Type B pancreatic cell (in vitro differentiated cells): ENCODE measurements at regions not wholly inside any gene's neighbourhood (a gene's known extent, or its start where the extent isn't known, plus 50 kb on each side); places are given as distances from the start of the nearest gene placed in this dataset.

Source experiments
- DNase-seq: peaks from one replicate; pipeline ENCODE4 v3.0.0; 2021; ENCODE audit warnings: mixed read lengths; ENCODE audit not compliant: unreplicated experiment; ENCODE audit errors: extremely low spot score
- H3K27ac Mint-ChIP-seq: 2 replicates; pipeline ENCODE4 v1.8.0; 2021; ENCODE audit warnings: mild to moderate bottlenecking, mixed read lengths
- H3K27me3 Mint-ChIP-seq: 2 replicates; pipeline ENCODE4 v1.8.0; 2021; ENCODE audit warnings: mixed read lengths
- H3K36me3 Mint-ChIP-seq: 2 replicates; pipeline ENCODE4 v1.8.0; 2021; ENCODE audit warnings: mixed read lengths
- H3K4me1 Mint-ChIP-seq: one replicate; pipeline ENCODE4 v1.8.0; 2021; ENCODE audit warnings: mixed read lengths; ENCODE audit not compliant: unreplicated experiment
- H3K4me3 Mint-ChIP-seq: 2 replicates; pipeline ENCODE4 v1.8.0; 2021; ENCODE audit warnings: mild to moderate bottlenecking, mixed read lengths
- H3K9me3 Mint-ChIP-seq: 2 replicates; pipeline ENCODE4 v1.8.0; 2021; ENCODE audit warnings: mixed read lengths
- CTCF ChIP-seq: fragments of 200-600 bp; sonication (generic); conservative IDR thresholded peaks from 2 replicates; pipeline ENCODE4 v1.5.0; 2021; ENCODE audit warnings: antibody characterized with exemption, mild to moderate bottlenecking

- H3K27me3 Mint-ChIP-seq = no peaks in the 10 kb centered on the region
- no peaks in the 10 kb centered on the region for H3K36me3 Mint-ChIP-seq
- peaks cover 19% of the 10 kb centered on the region for H3K4me1 Mint-ChIP-seq
- H3K27ac Mint-ChIP-seq = no peak overlapping the region
- no peak for DNase-seq
- H3K9me3 Mint-ChIP-seq = peaks cover 11% of the 10 kb centered on the region
- H3K4me3 Mint-ChIP-seq = no peak overlapping the region
- TF ChIP-seq CTCF = no peak
Observed at GRCh38 chr7:41190581-41190980, 512.3 kb downstream of the INHBA start.

- H3K4me1 Mint-ChIP-seq = peaks cover 19% of the 10 kb centered on the region
- no peak overlapping the region for H3K4me3 Mint-ChIP-seq
Observed at GRCh38 chr7:41189866-41190265, 513.0 kb downstream of the INHBA start.

GRCh38 chr7:41188163-41189130 is 514.4 kb downstream of the INHBA start:
- TF ChIP-seq CTCF = no peak
- no peak for DNase-seq
- Mint-ChIP-seq H3K27me3 (no peaks in the 10 kb centered on the region), H3K9me3 (peaks cover 12% of the 10 kb centered on the region), H3K4me1 (peaks cover 16% of the 10 kb centered on the region), H3K4me3 (peak overlapping the region; percentile 80), H3K36me3 (no peaks in the 10 kb centered on the region), H3K27ac (peak overlapping the region; percentile 92)

More at GRCh38 chr7:41189866-41190265, 513.0 kb downstream of the INHBA start:
- no peak for DNase-seq
- Mint-ChIP-seq H3K27ac (peak overlapping the region; percentile 83), H3K36me3 (no peaks in the 10 kb centered on the region), H3K27me3 (no peaks in the 10 kb centered on the region), H3K9me3 (peaks cover 12% of the 10 kb centered on the region)
- no peak for TF ChIP-seq CTCF

- Mint-ChIP-seq H3K36me3 (no peaks in the 10 kb centered on the region), H3K27ac (peak overlapping the region; percentile 92), H3K9me3 (peaks cover 12% of the 10 kb centered on the region), H3K4me3 (peak overlapping the region; percentile 37), H3K4me1 (peaks cover 16% of the 10 kb centered on the region), H3K27me3 (no peaks in the 10 kb centered on the region)
- no peak for DNase-seq
- TF ChIP-seq CTCF = no peak
Observed at GRCh38 chr7:41187322-41187721, 515.6 kb downstream of the INHBA start.

GRCh38 chr7:41185851-41186250 is 517.0 kb downstream of the INHBA start:
- TF ChIP-seq CTCF = no peak

More at GRCh38 chr7:41185851-41186250, 517.0 kb downstream of the INHBA start:
- H3K36me3 Mint-ChIP-seq = no peaks in the 10 kb centered on the region
- no peaks in the 10 kb centered on the region for H3K27me3 Mint-ChIP-seq
- peak overlapping the region; percentile 36 for H3K27ac Mint-ChIP-seq
- peaks cover 16% of the 10 kb centered on the region for H3K4me1 Mint-ChIP-seq
- DNase-seq = no peak
- peaks cover 12% of the 10 kb centered on the region for H3K9me3 Mint-ChIP-seq
- no peak overlapping the region for H3K4me3 Mint-ChIP-seq
